ENCODE measurements at regions not wholly inside any gene's neighbourhood (a gene's known extent, or its start where the extent isn't known, plus 50 kb on each side); places are given as distances from the start of the nearest gene placed in this dataset.

- Histone ChIP-seq H2AK5ac (ENCODE audit: low read depth, low read length) (no peak overlapping the region), H2BK120ac (replicated peaks; ENCODE audit: low read depth, low read length) (no peak overlapping the region), H3K14ac (ENCODE audit: insufficient read length) (no peak overlapping the region), H3K9me3 (ENCODE audit: insufficient read depth in 2 of 2, low read depth in 1 of 2, low read length in 1 of 2) (peaks cover 4 to 6% of the 10 kb centered on the region in 2 experiments; a peak in 3 of 4 replicates), H2BK12ac (ENCODE audit: low read depth, low read length) (no peak overlapping the region), H4K5ac (ENCODE audit: insufficient read length, low read depth, low read length) (no peak overlapping the region), H4K8ac (ENCODE audit: extremely low read depth, insufficient read depth, low read length) (no peak overlapping the region), H2AFZ (ENCODE audit: low read length) (no peak overlapping the region), H3K27me3 (replicated peaks in 1 of 4; ENCODE audit: control insufficient read depth in 3 of 4, extremely low read depth in 1 of 4, insufficient read depth in 3 of 4, low read length in 3 of 4) (no peaks in the 10 kb centered on the region), H2BK20ac (ENCODE audit: low read length) (no peak overlapping the region), H4K20me1 (replicated peaks in 1 of 2; ENCODE audit: control insufficient read depth in 1 of 2, insufficient read depth in 2 of 2, low read length in 2 of 2) (no peaks in the 10 kb centered on the region), H2BK5ac (ENCODE audit: low read depth, low read length) (no peak overlapping the region), H3K56ac (replicated peaks; ENCODE audit: insufficient read length, low read depth, low read length) (no peak overlapping the region), H3K4ac (replicated peaks; ENCODE audit: insufficient read length, low read depth, low read length) (no peak overlapping the region), H3K23ac (ENCODE audit: insufficient read length) (no peak overlapping the region), H3K18ac (ENCODE audit: extremely low read depth, low read length) (no peak overlapping the region), H3K79me1 (ENCODE audit: low read depth, low read length) (no peaks in the 10 kb centered on the region), H2BK15ac (ENCODE audit: low read length) (no peak overlapping the region), H3K4me1 (replicated peaks in 1 of 4; ENCODE audit: control insufficient read depth in 3 of 4, insufficient read depth in 4 of 4, low read length in 3 of 4) (no peaks in the 10 kb centered on the region), H3K4me3 (ENCODE audit: extremely low read depth in 1 of 4, insufficient read depth in 2 of 4, low read depth in 3 of 4, low read length in 4 of 4) (no peak overlapping the region), H3K4me2 (ENCODE audit: insufficient read depth in 1 of 2, low read depth in 2 of 2, low read length in 2 of 2) (no peak overlapping the region), H3K36me3 (ENCODE audit: control insufficient read depth in 2 of 4, insufficient read depth in 4 of 4, low read length in 3 of 4) (no peaks in the 10 kb centered on the region), H3K23me2 (ENCODE audit: low read depth, low read length) (no peaks in the 10 kb centered on the region; the same call in 1 of the 2 replicates), H3K9ac (replicated peaks in 1 of 4; ENCODE audit: extremely low read depth in 1 of 4, low read depth in 3 of 4, low read length in 3 of 4) (no peak overlapping the region), H3K27ac (ENCODE audit: low read depth, low read length) (no peak overlapping the region), H3K79me2 (ENCODE audit: control insufficient read depth in 1 of 2, insufficient read depth in 2 of 2, low read length in 2 of 2) (no peaks in the 10 kb centered on the region), H4K91ac (replicated peaks; ENCODE audit: insufficient read length, low read length) (no peak overlapping the region)
- FAIRE-seq (no peak), DNase-seq (ENCODE audit: low read depth in 1 of 2, low spot score in 2 of 2) (no peak)
- WGBS, 2 experiments (ENCODE audit: extremely low coverage in 1 of 2, insufficient coverage in 1 of 2, insufficient read length in 1 of 2, insufficient replicate concordance in 2 of 2, low coverage in 1 of 2, low lambda C conversion rate in 2 of 2, missing lambda C conversion rate in 1 of 2) = 87% methylated on average over 7 of the region's 7 CpGs; no CpG with 5 or more reads in 1 of the 2 experiments
- ChIA-PET POLR2A (ENCODE audit: partially characterized antibody) (no interaction called here), CTCF (ENCODE audit: partially characterized antibody) (no interaction called here)
- TF ChIP-seq PHF8 (conservative IDR thresholded peaks at IDR 0.05; ENCODE audit: low read depth, low read length) (no peak), RFX5 (IDR thresholded peaks at IDR 0.05; ENCODE audit: borderline replicate concordance, low read depth, low read length) (no peak), POLR2AphosphoS5 (IDR thresholded peaks at IDR 0.05; ENCODE audit: low read depth, low read length) (no peak), RBBP5 (IDR thresholded peaks at IDR 0.05; ENCODE audit: borderline replicate concordance, low read depth, low read length) (no peak), POU5F1 (IDR thresholded peaks at IDR 0.05; ENCODE audit: low read depth, low read length) (no peak), RNF2 (IDR thresholded peaks at IDR 0.05; ENCODE audit: borderline replicate concordance, low read depth, low read length, missing control alignments, poor library complexity, severe bottlenecking) (no peak), ATF3 (IDR thresholded peaks at IDR 0.05; ENCODE audit: insufficient read depth, low read depth, low read length) (no peak), TBP (IDR thresholded peaks at IDR 0.05; ENCODE audit: low read depth, low read length) (no peak), ASH2L (IDR thresholded peaks at IDR 0.05; ENCODE audit: low read length) (no peak), E2F6 (IDR thresholded peaks at IDR 0.05) (no peak), CBX8 (IDR thresholded peaks at IDR 0.05; ENCODE audit: borderline replicate concordance, low read depth, low read length) (no peak), SP1 (IDR thresholded peaks at IDR 0.05; ENCODE audit: low read depth, low read length) (no peak), GTF2F1 (IDR thresholded peaks at IDR 0.05; ENCODE audit: borderline replicate concordance, low read depth, low read length) (no peak), MAX (IDR thresholded peaks at IDR 0.05) (no peak)
These were observed 371.4 kb downstream of the TLE1 start for GRCh38 chr9:81317939-81318338.
